ENCODE measurements at regions not wholly inside any gene's neighbourhood (a gene's known extent, or its start where the extent isn't known, plus 50 kb on each side); places are given as distances from the start of the nearest gene placed in this dataset.

DNA sequence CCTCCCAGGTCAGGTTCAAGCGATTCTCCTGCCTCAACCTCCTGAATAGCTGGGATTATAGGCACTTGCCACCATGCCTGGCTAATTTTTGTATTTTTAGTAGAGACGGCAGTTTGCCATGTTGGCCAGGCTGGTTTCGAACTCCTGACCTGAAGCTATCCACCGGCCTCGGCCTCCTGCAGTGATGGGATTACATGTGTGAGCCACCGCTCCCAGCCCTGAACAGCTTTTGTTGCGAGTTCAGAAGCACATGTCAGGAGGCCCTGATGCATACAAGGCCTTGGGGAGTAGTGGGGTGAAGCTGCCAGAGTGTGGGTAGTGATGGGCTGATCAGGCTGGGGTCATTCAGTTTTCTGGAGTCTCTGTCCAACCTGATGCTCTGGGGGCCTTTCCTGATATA, 117.0 kb upstream of the C11orf87 start (continued):
- TF ChIP-seq, protein P1, sequence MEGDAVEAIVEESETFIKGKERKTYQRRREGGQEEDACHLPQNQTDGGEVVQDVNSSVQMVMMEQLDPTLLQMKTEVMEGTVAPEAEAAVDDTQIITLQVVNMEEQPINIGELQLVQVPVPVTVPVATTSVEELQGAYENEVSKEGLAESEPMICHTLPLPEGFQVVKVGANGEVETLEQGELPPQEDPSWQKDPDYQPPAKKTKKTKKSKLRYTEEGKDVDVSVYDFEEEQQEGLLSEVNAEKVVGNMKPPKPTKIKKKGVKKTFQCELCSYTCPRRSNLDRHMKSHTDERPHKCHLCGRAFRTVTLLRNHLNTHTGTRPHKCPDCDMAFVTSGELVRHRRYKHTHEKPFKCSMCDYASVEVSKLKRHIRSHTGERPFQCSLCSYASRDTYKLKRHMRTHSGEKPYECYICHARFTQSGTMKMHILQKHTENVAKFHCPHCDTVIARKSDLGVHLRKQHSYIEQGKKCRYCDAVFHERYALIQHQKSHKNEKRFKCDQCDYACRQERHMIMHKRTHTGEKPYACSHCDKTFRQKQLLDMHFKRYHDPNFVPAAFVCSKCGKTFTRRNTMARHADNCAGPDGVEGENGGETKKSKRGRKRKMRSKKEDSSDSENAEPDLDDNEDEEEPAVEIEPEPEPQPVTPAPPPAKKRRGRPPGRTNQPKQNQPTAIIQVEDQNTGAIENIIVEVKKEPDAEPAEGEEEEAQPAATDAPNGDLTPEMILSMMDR (IDR thresholded peaks at IDR 0.05; ENCODE audit: control extremely low read depth in 1 of 3, insufficient read depth in 1 of 3, low read depth in 1 of 3, low read length in 3 of 3): no peak
- no peak for TF ChIP-seq JUND (IDR thresholded peaks at IDR 0.05; ENCODE audit: low read length)
- no peak for TF ChIP-seq EZH2 (IDR thresholded peaks at IDR 0.05; ENCODE audit: low read depth, low read length, severe bottlenecking)
- no peak for TF ChIP-seq EGR1 (IDR thresholded peaks at IDR 0.05; ENCODE audit: borderline replicate concordance, low read depth, low read length)
